GM23338 (cell line): ENCODE measurements at regions not wholly inside any gene's neighbourhood (a gene's known extent, or its start where the extent isn't known, plus 50 kb on each side); places are given as distances from the start of the nearest gene placed in this dataset.

Experiments used
- ATAC-seq: fragments of 200-7000 bp; cut with Tn5 transposase; 3 replicates; pipeline ENCODE4 v1.9.1; 2020
- DNase-seq: peaks from one replicate; pipeline ENCODE4 v3.0.0-alpha.2; 2015; ENCODE audit warnings: low spot score
- H2AFZ ChIP-seq: fragments of 200-600 bp; sonication (generic); 2 replicates; pipeline ENCODE4 v1.8.0; 2016; ENCODE audit warnings: antibody characterized with exemption, mild to moderate bottlenecking, moderate library complexity
- H3F3A ChIP-seq: fragments of 200-600 bp; sonication (generic); replicated peaks from 2 replicates; pipeline ENCODE4 v1.8.0; 2017; ENCODE audit warnings: antibody characterized with exemption, mixed run types, low read depth
- H3K27ac ChIP-seq: fragments of 200-600 bp; sonication (generic); 2 replicates; pipeline ENCODE4 v1.6.1; 2016; ENCODE audit warnings: low read depth
- H3K27me3 ChIP-seq: fragments of 200-600 bp; sonication (generic); 2 replicates; pipeline ENCODE4 v1.8.0; 2016; ENCODE audit warnings: mild to moderate bottlenecking, mixed run types, moderate library complexity; ENCODE audit not compliant: insufficient read depth
- H3K36me3 ChIP-seq: fragments of 200-600 bp; sonication (generic); 2 replicates; pipeline ENCODE4 v1.8.0; 2016; ENCODE audit warnings: mild to moderate bottlenecking; ENCODE audit not compliant: insufficient read depth
- H3K4me1 ChIP-seq: fragments of 200-600 bp; sonication (generic); 2 replicates; pipeline ENCODE4 v1.8.0; 2016; ENCODE audit warnings: mild to moderate bottlenecking, moderate library complexity; ENCODE audit not compliant: insufficient read depth
- H3K4me2 ChIP-seq: fragments of 200-600 bp; sonication (generic); 2 replicates; pipeline ENCODE4 v1.7.1; 2017; ENCODE audit warnings: mixed run types
- H3K4me3 ChIP-seq: fragments of 200-600 bp; sonication (generic); 2 replicates; pipeline ENCODE4 v1.6.1; 2016; ENCODE audit warnings: mixed run types
- H3K79me2 ChIP-seq: fragments of 200-600 bp; sonication (generic); replicated peaks from 2 replicates; pipeline ENCODE4 v1.8.0; 2017; ENCODE audit warnings: mild to moderate bottlenecking; ENCODE audit not compliant: insufficient read depth
- H3K9me2 ChIP-seq: fragments of 200-600 bp; sonication (generic); 2 replicates; pipeline ENCODE4 v1.8.0; 2017; ENCODE audit not compliant: insufficient read depth
- H4K20me1 ChIP-seq: fragments of 200-600 bp; sonication (generic); replicated peaks from 2 replicates; pipeline ENCODE4 v1.8.0; 2017; ENCODE audit warnings: mild to moderate bottlenecking; ENCODE audit not compliant: insufficient read depth
- H3K27ac Mint-ChIP-seq: 2 replicates; pipeline ENCODE4 v1.8.0; 2020; ENCODE audit warnings: inconsistent platforms, mild to moderate bottlenecking, moderate library complexity, mixed read lengths
- H3K27me3 Mint-ChIP-seq: 3 replicates; pipeline ENCODE4 v1.8.0; 2022; ENCODE audit warnings: low read depth, mild to moderate bottlenecking, moderate library complexity, mixed read lengths, inconsistent platforms; ENCODE audit not compliant: insufficient read depth, poor library complexity
- H3K36me3 Mint-ChIP-seq: 3 replicates; pipeline ENCODE4 v1.8.0; 2021; ENCODE audit warnings: low read depth, mild to moderate bottlenecking, inconsistent platforms, moderate library complexity, mixed read lengths
- H3K4me1 Mint-ChIP-seq: 3 replicates; pipeline ENCODE4 v1.8.0; 2020; ENCODE audit warnings: mild to moderate bottlenecking, inconsistent platforms, mixed read lengths
- H3K4me3 Mint-ChIP-seq: 3 replicates; pipeline ENCODE4 v1.8.0; 2021; ENCODE audit warnings: moderate library complexity, mild to moderate bottlenecking, inconsistent platforms, mixed read lengths
- H3K9me3 Mint-ChIP-seq: 3 replicates; pipeline ENCODE4 v1.8.0; 2020; ENCODE audit warnings: moderate library complexity, mild to moderate bottlenecking, inconsistent platforms, mixed read lengths
- CREB1 ChIP-seq: fragments of 250-450 bp; sonication (Bioruptor Pico); IDR thresholded peaks from 2 replicates; pipeline ENCODE4 v1.5.0; 2020; ENCODE audit warnings: low read depth, mild to moderate bottlenecking, moderate library complexity
- ETS1 ChIP-seq: IDR thresholded peaks from 2 replicates; pipeline ENCODE4 v1.6.1; 2016; ENCODE audit warnings: antibody characterized with exemption
- JUNB ChIP-seq: IDR thresholded peaks from one replicate; pipeline ENCODE4 v1.6.1; 2016; ENCODE audit warnings: antibody characterized with exemption; ENCODE audit not compliant: unreplicated experiment
- NANOG ChIP-seq: IDR thresholded peaks from 2 replicates; pipeline ENCODE4 v1.6.1; 2016; ENCODE audit warnings: antibody characterized with exemption, borderline replicate concordance
- POLR2AphosphoS5 ChIP-seq: IDR thresholded peaks from 2 replicates; pipeline ENCODE4 v1.6.1; 2016; ENCODE audit warnings: antibody characterized with exemption, low read depth
- STAT1 ChIP-seq: IDR thresholded peaks from one replicate; pipeline ENCODE4 v1.6.1; 2016; ENCODE audit warnings: antibody characterized with exemption; ENCODE audit not compliant: unreplicated experiment
- ZNF331 ChIP-seq: fragments of 250-450 bp; sonication (Bioruptor Pico); IDR thresholded peaks from 2 replicates; pipeline ENCODE4 v1.5.0; 2020; ENCODE audit warnings: low read depth, mild to moderate bottlenecking, moderate library complexity
- ZNF462 ChIP-seq: fragments of 250-450 bp; sonication (Bioruptor Pico); IDR thresholded peaks from 2 replicates; pipeline ENCODE4 v1.5.0; 2020; ENCODE audit warnings: mild to moderate bottlenecking, moderate library complexity
- TF ChIP-seq, protein P1 (sequence below): IDR thresholded peaks from one replicate; pipeline ENCODE4 v1.6.1; 2018; ENCODE audit warnings: antibody characterized with exemption; ENCODE audit not compliant: unreplicated experiment

GRCh38 chr1:221306239-221306638 lies 427.0 kb downstream of the HLX start:
- Histone ChIP-seq H4K20me1 (no peaks in the 10 kb centered on the region), H3F3A (no peaks in the 10 kb centered on the region), H3K9me2 (peaks cover 4% of the 10 kb centered on the region), H3K4me1 (peaks cover 4% of the 10 kb centered on the region), H3K36me3 (no peaks in the 10 kb centered on the region; the same call in 1 of the 2 replicates), H3K79me2 (no peaks in the 10 kb centered on the region), H3K27me3 (no peaks in the 10 kb centered on the region), H3K4me3 (no peak overlapping the region), H3K27ac (no peak overlapping the region), H3K4me2 (no peak overlapping the region), H2AFZ (no peak overlapping the region)
- Mint-ChIP-seq H3K9me3 (peaks cover 10% of the 10 kb centered on the region; the same call in 2 of the 3 replicates), H3K27me3 (no peaks in the 10 kb centered on the region), H3K4me3 (no peak overlapping the region), H3K27ac (no peak overlapping the region), H3K36me3 (peaks cover 11% of the 10 kb centered on the region; the same call in 2 of the 3 replicates), H3K4me1 (peaks cover 9% of the 10 kb centered on the region; the same call in 2 of the 3 replicates)
- TF ChIP-seq JUNB (no peak), ZNF462 (no peak), ETS1 (no peak), ZNF331 (CRISPR knock-in tag) (no peak), CREB1 (CRISPR knock-in tag) (no peak), POLR2AphosphoS5 (no peak), STAT1 (no peak), NANOG (no peak)
- TF ChIP-seq, protein P1, sequence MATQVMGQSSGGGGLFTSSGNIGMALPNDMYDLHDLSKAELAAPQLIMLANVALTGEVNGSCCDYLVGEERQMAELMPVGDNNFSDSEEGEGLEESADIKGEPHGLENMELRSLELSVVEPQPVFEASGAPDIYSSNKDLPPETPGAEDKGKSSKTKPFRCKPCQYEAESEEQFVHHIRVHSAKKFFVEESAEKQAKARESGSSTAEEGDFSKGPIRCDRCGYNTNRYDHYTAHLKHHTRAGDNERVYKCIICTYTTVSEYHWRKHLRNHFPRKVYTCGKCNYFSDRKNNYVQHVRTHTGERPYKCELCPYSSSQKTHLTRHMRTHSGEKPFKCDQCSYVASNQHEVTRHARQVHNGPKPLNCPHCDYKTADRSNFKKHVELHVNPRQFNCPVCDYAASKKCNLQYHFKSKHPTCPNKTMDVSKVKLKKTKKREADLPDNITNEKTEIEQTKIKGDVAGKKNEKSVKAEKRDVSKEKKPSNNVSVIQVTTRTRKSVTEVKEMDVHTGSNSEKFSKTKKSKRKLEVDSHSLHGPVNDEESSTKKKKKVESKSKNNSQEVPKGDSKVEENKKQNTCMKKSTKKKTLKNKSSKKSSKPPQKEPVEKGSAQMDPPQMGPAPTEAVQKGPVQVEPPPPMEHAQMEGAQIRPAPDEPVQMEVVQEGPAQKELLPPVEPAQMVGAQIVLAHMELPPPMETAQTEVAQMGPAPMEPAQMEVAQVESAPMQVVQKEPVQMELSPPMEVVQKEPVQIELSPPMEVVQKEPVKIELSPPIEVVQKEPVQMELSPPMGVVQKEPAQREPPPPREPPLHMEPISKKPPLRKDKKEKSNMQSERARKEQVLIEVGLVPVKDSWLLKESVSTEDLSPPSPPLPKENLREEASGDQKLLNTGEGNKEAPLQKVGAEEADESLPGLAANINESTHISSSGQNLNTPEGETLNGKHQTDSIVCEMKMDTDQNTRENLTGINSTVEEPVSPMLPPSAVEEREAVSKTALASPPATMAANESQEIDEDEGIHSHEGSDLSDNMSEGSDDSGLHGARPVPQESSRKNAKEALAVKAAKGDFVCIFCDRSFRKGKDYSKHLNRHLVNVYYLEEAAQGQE, result no peak
- no peak for DNase-seq
- no peak for ATAC-seq
